Subcutaneous abdominal adipose tissue (tissue), 5 donors: ENCODE measurements at regions not wholly inside any gene's neighbourhood (a gene's known extent, or its start where the extent isn't known, plus 50 kb on each side); places are given as distances from the start of the nearest gene placed in this dataset.

Source experiments
- H3K27ac ChIP-seq: one replicate; pipeline ENCODE4 v1.7.0; 2013; ENCODE audit warnings: low read depth, mild to moderate bottlenecking, inconsistent platforms, low read length, moderate library complexity
- H3K27me3 ChIP-seq, 5 donors: one replicate each; pipeline ENCODE4 v1.7.0; 2013; ENCODE audit warnings: low read length in 5 of 5, inconsistent platforms in 1 of 5; ENCODE audit not compliant: control insufficient read depth in 5 of 5, insufficient read depth in 4 of 5
- H3K36me3 ChIP-seq, 5 donors: one replicate each; pipeline ENCODE4 v1.7.0; 2013; ENCODE audit warnings: low read length in 5 of 5; ENCODE audit not compliant: control insufficient read depth in 5 of 5, insufficient read depth in 5 of 5
- H3K4me1 ChIP-seq, 5 donors: one replicate each; pipeline ENCODE4 v1.7.0; 2013; ENCODE audit warnings: low read length in 5 of 5, mild to moderate bottlenecking in 3 of 5, moderate library complexity in 1 of 5; ENCODE audit not compliant: control insufficient read depth in 5 of 5, insufficient read depth in 5 of 5
- H3K4me3 ChIP-seq, 5 donors: one replicate each; pipeline ENCODE4 v1.7.0; 2013; ENCODE audit warnings: low read length in 5 of 5, low read depth in 1 of 5
- H3K9ac ChIP-seq, 5 donors: one replicate each; pipeline ENCODE4 v1.7.0; 2013; ENCODE audit warnings: low read length in 5 of 5, mild to moderate bottlenecking in 4 of 5, moderate library complexity in 3 of 5
- H3K9me3 ChIP-seq, 5 donors: one replicate each; pipeline ENCODE4 v1.7.0; 2013; ENCODE audit warnings: low read length in 5 of 5; ENCODE audit not compliant: control insufficient read depth in 5 of 5
- donor health status: healthy.
- donor health status: healthy.
- donor health status: healthy.
- donor health status: healthy.
- donor health status: healthy.

GRCh38 chr6:129920103-129920798 lies 59.1 kb upstream of the TMEM244 start:
- Histone ChIP-seq H3K27me3 (no peaks in the 10 kb centered on the region), H3K9ac (no peak overlapping the region), H3K36me3 (no peaks in the 10 kb centered on the region), H3K27ac (no peak overlapping the region), H3K4me3 (no peak overlapping the region), H3K4me1 (no peaks in the 10 kb centered on the region), H3K9me3 (no peaks in the 10 kb centered on the region)

DNA sequence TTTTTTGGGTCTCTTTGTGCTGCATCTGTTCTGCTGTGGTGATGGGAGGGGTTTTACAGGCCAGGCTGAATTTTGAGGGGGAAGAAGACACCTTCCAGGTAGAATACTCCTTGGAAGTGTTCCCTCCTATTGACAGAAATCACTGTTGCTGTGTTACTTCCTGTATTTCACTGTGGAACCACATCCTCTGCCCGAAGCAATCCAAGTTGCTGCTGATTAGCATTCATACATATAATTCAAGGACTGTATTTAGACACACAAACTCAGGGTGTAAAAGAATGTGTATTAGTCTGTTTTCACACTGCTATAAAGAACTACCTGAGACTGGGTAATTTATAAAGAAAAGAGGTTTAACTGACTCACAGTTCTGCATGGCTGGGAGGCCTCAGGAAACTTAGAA lies 50.6 kb upstream of the TMEM244 start:
- Histone ChIP-seq H3K9ac (no peak overlapping the region), H3K9me3 (peaks cover 0 to 2% (median 0%) of the 10 kb centered on the region in 5 donors), H3K4me1 (no peaks in the 10 kb centered on the region), H3K4me3 (no peak overlapping the region), H3K27me3 (no peaks in the 10 kb centered on the region), H3K36me3 (no peaks in the 10 kb centered on the region), H3K27ac (no peak overlapping the region)
